Middle frontal gyrus (tissue), 1 donor: ENCODE measurements at regions not wholly inside any gene's neighbourhood (a gene's known extent, or its start where the extent isn't known, plus 50 kb on each side); places are given as distances from the start of the nearest gene placed in this dataset.

Experiments used
- DNase-seq: peaks from one replicate; pipeline ENCODE4 v3.0.0-alpha.2; 2015; ENCODE audit warnings: low spot score; ENCODE audit errors: extremely low spot score

- no peak for DNase-seq
Measured at GRCh38 chr5:133905424-133905823, 63.0 kb downstream of the C5orf15 start.

DNA sequence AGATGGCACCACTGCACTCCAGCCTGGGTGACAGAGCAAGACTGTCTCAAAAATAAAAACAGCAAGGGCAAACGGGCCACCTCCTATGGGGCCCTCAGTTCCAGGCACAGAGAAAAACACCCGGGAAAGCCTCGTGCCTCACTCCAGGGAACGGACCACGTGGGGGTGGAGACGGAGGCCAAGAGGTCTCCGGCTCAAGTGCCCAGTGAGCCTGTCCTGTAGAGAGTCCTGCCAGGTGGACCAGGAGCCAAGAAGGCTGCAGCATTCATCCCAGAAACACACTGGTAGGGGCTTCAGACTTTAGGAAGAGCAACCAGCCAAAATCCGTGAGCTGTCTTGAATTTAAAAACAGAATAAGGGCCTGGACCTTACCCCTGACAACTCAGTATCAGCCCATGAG, 63.8 kb downstream of the C5orf15 start:
- DNase-seq: no peak

- no peak for DNase-seq
Measured at GRCh38 chr5:133902511-133903118, 65.8 kb downstream of the C5orf15 start.

DNA sequence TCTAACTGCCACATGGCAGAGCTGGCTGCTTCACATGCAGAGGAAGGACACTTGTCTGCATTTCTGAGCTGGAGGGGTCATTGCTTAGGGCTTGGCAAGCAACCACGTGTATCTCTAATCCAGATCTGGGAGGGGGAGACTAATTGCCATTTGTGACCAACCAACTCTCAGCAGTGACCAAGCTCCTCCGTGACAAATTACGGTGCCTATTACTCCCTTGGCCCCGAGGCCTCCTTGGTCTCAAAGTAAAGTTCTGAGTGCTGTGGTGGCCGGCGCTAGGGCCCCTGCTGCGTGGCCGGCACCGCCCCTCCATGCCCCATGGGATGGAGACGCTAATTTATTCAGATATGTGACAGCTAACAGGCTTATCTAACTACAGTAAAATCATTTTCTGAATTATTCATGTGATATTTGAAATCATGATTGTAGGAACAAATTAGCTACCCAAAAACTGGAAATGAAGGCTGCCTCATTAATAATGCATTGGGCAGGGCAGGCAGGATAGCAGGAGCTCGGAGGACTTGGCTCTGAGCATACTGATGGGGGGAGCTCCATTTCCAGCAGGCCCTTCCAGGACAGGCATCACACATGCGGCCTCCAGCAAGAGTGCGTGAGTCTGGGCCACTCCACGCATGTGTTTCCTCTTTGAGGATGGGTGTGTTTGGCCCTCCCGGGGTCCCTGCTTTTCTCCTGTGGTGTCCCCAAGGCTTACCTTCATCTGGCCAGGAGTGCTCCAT, 67.7 kb downstream of the C5orf15 start:
- DNase-seq: no peak

DNA sequence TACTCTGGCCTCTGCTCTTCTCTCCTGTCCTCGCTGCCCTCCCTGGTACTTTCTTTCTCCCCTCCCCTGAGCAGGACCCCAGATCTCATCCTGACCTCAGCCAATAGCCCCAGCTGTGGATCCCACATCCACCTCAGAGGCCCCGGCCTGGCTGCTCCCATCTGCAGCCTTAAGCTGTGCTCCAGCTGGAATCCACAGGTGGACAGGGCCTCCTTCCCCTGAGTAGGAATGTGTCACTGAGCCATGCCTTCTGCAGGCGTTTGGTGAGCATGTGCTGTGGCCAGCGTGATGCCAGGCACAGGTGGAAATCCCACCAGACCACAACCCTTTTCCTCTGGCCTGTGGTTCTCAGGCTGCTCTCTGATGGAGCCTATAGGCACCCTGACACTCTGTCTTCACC, 68.9 kb downstream of the C5orf15 start:
- no peak for DNase-seq

DNA sequence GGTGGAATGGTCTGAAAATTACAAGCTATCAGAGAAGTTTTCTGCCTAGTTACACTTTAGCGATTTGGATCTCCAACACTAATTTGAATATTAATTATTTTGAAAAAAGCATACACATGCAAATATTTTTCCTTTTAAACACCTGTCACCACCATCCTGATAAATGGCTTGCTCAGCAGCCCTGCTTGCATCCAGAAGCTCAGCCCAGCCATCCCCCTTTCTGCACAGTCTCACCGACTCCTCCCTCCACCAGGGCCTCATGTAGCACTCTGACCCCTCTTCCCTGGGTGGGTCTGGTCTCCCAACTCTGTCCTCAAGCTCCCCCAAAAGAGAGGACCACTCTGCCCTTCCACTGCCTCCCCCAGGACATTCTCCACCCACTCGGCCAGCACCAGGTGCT, 70.0 kb downstream of the C5orf15 start:
- no peak for DNase-seq

DNA sequence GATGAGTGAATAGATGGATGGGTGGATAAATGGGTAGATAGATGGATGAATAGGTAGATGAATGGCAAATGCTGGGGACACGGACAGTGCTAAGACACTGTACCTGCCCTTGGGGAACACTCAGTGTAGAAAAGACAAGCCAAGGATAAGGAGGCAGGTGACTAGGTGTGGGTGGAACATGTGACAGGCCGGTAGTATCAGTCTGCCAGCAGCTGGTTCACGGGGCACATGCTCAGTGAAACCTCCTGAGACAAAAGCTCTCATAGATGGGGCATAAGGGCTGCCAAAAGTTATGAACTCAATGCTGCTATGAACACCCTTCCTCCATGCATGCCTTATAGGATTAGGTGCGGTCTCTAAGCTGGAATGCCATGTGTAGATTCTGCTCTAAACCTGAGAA, 71.0 kb downstream of the C5orf15 start:
- no peak for DNase-seq

- DNase-seq: no peak
Measured at GRCh38 chr5:133896873-133897272, 71.6 kb downstream of the C5orf15 start.

DNA sequence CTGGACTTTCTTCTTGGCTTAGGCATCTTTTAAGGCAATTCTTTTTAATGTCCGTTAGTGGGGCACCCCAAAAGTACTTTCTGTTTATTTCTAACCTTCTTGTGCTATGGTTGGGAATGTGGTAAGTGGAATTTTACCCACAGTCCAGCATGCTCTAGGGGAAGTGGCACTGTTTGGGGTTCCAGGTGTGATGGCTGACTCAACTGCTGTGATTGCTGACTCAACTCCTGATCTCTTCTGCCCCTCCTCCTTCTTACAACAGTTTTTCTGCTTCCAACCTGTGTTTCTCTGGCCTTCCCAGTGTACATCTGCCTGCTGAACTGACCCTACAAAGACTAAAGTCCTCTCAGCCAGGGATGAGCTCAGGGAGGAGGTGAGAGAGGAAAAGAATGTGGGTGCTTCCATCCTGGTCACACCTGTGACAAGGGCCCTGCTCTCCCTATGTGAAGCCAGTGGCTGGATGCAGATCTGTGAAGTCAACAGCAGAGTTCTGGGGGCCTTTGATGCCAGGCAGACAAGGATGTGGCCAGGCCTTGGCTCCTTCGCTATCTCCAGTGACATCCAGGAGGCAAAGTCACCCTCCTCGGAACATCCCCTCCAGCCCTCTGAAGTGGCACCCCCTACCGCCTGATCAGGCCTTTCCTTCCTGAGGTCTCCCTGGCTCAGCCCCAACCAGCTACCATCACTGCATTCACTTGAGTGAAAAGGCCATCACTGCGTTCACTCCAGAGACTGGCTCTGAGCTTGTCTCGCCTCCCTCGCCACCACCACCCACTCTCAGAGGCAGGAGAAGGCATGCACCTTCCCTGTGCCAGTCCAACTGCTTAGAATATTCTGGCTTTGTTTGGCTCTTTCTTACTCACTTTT, 72.2 kb downstream of the C5orf15 start:
- DNase-seq: no peak

- no peak for DNase-seq
Measured at GRCh38 chr5:133894143-133894542, 74.3 kb downstream of the C5orf15 start.

GRCh38 chr5:133892774-133893173, 75.7 kb downstream of the C5orf15 start:
- no peak for DNase-seq

GRCh38 chr5:133892306-133892705, 76.1 kb downstream of the C5orf15 start:
- DNase-seq: no peak

DNA sequence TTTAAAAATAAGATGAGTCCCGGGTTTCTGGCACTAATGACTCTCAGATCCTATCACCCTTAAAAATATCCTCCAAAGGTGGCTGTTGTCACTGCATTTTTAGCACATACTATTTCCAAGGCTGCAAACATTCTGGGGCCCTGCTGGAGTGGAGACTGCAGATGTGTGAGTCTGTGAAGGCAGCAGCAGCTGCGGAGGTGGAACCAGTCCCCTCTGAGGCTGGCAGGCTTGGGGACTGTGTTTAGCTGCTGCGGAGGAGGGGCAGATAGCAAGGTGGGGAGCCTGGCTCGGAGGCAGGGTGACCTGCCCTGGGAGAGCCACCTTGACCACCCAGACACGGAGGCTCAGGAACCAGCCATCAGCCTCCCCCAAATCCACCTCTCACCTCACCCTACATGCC, 77.0 kb downstream of the C5orf15 start:
- peak; percentile 33 for DNase-seq

DNA sequence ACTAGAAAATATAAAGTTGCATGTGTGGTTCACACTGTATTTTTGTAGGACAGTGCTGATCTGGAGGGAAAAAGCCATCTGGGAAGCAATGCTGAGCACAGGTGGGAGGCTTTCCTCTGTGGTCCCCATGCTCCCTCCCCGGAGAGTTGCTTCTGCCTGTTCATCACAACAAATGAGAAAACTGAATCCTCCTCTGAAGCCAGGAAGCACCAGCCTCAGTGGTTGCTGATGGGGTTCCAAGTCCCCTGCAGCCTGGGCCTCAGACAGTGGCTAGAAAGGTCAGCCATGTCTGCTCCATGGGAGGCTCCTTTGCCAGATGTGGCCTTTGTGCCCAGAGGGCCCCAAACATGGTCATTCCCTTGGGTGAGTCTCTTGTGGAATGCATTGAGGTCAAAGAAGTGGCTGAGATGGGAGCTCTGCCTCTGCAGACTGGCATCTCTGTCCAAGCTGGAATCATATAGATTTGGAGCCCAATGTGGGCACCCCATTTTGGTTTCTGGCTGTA, 77.6 kb downstream of the C5orf15 start:
- no peak for DNase-seq

DNA sequence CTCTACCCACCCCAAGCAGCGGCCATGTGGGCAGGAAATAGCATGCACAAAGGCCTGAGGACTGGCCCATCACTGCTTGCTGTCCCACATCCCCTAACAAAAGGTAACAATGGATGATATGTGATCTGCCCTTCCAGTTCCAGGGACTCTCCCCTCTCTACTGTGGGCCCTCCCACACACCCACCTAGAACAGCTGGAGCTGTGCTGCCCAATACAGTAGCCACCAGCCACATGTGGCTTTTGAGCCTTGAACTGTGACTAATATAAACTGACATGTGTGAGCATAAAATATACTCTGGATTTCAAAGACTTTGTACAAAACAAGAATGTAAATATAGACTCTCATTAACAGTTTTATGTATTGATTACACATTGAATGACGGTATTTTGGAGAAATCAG, 78.1 kb downstream of the C5orf15 start:
- no peak for DNase-seq

DNA sequence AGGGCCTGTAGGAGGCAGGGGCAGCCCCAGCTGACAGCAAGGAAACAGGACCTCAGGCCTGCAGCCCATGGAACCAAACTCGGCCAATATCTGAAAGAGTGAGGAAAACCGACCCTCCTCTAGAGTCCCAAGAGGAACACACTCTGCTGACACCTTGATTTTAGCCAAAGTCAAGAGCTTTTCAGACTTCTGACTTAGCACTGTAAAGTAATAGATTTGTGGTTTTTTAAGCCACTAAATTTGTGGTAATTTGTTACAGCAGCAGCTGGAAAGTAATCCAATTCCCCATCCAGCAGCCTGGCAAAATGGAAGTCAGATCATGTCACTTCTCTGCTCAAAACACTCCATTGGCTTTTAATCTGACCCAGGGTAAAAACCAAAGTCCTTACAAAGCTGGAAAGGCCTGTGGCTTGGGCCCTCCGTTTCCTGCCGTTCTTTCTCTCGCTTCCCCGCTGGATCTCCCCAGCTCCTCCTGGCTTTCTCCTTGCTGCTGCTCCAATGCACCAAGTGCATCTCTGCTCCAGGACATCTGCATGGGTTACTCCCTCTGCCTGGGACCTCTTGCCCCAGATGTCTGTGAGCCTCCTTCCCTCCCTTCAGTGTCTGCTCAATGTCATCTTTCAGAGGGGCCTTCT, 79.0 kb downstream of the C5orf15 start:
- no peak for DNase-seq

- no peak for DNase-seq
Measured at GRCh38 chr5:133888625-133888991, 79.8 kb downstream of the C5orf15 start.

GRCh38 chr5:133885566-133885965, 82.9 kb downstream of the C5orf15 start:
- DNase-seq: no peak

GRCh38 chr5:133884569-133885311, 83.7 kb downstream of the C5orf15 start:
- DNase-seq: no peak

DNA sequence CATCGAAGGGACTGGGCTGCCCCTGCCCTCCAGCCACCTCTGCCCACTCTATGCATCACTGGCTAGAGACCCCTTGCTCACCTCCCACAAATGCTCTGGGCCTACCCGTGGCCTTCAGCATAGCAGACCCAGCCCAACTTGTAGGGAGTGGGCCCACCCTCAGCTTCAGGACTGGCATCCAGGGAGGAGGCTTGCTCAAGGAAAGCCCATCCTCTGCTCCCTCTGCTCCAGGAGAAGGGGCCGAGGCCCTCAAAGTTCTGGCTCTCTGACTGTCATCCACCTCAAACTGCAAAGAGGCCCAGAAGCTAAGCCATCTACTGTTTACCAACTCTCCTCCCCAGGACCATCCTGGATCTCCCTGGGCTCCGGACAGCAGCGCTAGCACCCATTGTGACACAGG, 84.5 kb downstream of the C5orf15 start:
- no peak for DNase-seq

GRCh38 chr5:133882846-133883245, 85.6 kb downstream of the C5orf15 start:
- no peak for DNase-seq
